ENCODE measurements at regions not wholly inside any gene's neighbourhood (a gene's known extent, or its start where the extent isn't known, plus 50 kb on each side); places are given as distances from the start of the nearest gene placed in this dataset.

GRCh38 chr15:85924088-85924487 is 129.4 kb upstream of the KLHL25 start:
- no peak for TF ChIP-seq CTCF (conservative IDR thresholded peaks at IDR 0.05 in 1 of 2, IDR thresholded peaks at IDR 0.05 in 1 of 2; ENCODE audit: extremely low read depth in 1 of 2, insufficient read depth in 1 of 2, low read depth in 1 of 2, low read length in 2 of 2)
- no peak for TF ChIP-seq EZH2 (IDR thresholded peaks at IDR 0.05; ENCODE audit: borderline replicate concordance, low read length)
